AG10803 (cell line): ENCODE measurements at regions not wholly inside any gene's neighbourhood (a gene's known extent, or its start where the extent isn't known, plus 50 kb on each side); places are given as distances from the start of the nearest gene placed in this dataset.
A peak's percentile ranks its signal among the peaks of the same experiment; 100 is the strongest.

Experiments used
- DNase-seq: peaks from one replicate; pipeline ENCODE4 v3.0.0; 2010; ENCODE audit warnings: low read depth
- H3K4me3 ChIP-seq: 2 replicates; pipeline ENCODE4 v1.5.1; 2011; ENCODE audit warnings: mild to moderate bottlenecking, low read length, control low read depth
- CTCF ChIP-seq: conservative IDR thresholded peaks from 2 replicates; pipeline ENCODE4 v1.5.1; 2011; ENCODE audit warnings: mild to moderate bottlenecking, low read length, control low read depth, inconsistent platforms

- DNase-seq = no peak
Observed at GRCh38 chr18:40708726-40709125, 1246.3 kb upstream of the PIK3C3 start.

GRCh38 chr18:40707797-40708196, 1247.2 kb upstream of the PIK3C3 start:
- H3K4me3 ChIP-seq = no peak overlapping the region
- no peak for DNase-seq
- no peak for TF ChIP-seq CTCF

More at GRCh38 chr18:40708726-40709125, 1246.3 kb upstream of the PIK3C3 start:
- no peak overlapping the region for H3K4me3 ChIP-seq
- TF ChIP-seq CTCF = no peak

- TF ChIP-seq CTCF = no peak
- H3K4me3 ChIP-seq = no peak overlapping the region
- no peak for DNase-seq
Observed at GRCh38 chr18:40698129-40698528, 1256.9 kb upstream of the PIK3C3 start.

DNA sequence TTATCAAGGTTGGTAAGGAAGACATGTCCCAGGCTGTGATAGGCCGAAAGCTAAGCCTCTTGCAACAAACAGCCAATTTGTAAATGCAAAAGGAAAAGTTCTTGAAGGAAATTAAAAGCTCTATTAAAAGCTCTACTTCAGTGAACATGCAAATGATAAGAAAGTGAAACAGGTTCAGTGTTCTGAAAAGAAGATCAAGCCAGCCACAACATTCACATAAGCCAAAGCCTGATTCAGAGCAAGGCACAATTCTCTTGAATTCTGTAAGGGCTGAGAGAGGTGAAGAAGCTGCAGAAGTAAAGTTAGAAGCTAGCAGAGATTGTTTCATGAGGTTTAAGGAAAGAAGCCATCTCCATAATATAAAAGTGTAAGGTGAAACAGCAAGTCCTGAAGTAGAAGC, 1259.5 kb upstream of the PIK3C3 start:
- TF ChIP-seq CTCF = no peak
- DNase-seq = no peak
- no peak overlapping the region for H3K4me3 ChIP-seq

- TF ChIP-seq CTCF = no peak
- no peak overlapping the region for H3K4me3 ChIP-seq
- DNase-seq = no peak
Observed at GRCh38 chr18:40692871-40693270, 1262.2 kb upstream of the PIK3C3 start.

- TF ChIP-seq CTCF = no peak
- DNase-seq = no peak
- H3K4me3 ChIP-seq = no peak overlapping the region
Observed at GRCh38 chr18:40690062-40690461, 1265.0 kb upstream of the PIK3C3 start.

- TF ChIP-seq CTCF = no peak
- no peak overlapping the region for H3K4me3 ChIP-seq
- peak; percentile 2 for DNase-seq
Observed at GRCh38 chr18:40687399-40687798, 1267.6 kb upstream of the PIK3C3 start.
